Adipocyte (in vitro differentiated cells): ENCODE measurements at regions not wholly inside any gene's neighbourhood (a gene's known extent, or its start where the extent isn't known, plus 50 kb on each side); places are given as distances from the start of the nearest gene placed in this dataset.

Source experiments
- DNase-seq: peaks from one replicate; pipeline ENCODE4 v3.0.0-alpha.2; 2015; ENCODE audit warnings: low read depth
- H3K27me3 ChIP-seq: replicated peaks from 2 replicates; pipeline ENCODE4 v1.7.0; 2013; ENCODE audit warnings: mild to moderate bottlenecking, low read length, moderate library complexity; ENCODE audit not compliant: control insufficient read depth, insufficient read depth
- H3K36me3 ChIP-seq: 2 replicates; pipeline ENCODE4 v1.7.0; 2013; ENCODE audit warnings: low read length, mild to moderate bottlenecking, moderate library complexity; ENCODE audit not compliant: control insufficient read depth, insufficient read depth, severe bottlenecking
- H3K4me1 ChIP-seq: 2 replicates; pipeline ENCODE4 v1.7.0; 2013; ENCODE audit warnings: mild to moderate bottlenecking, low read length, moderate library complexity; ENCODE audit not compliant: control insufficient read depth, insufficient read depth
- H3K4me3 ChIP-seq: 2 replicates; pipeline ENCODE4 v1.7.0; 2013; ENCODE audit warnings: mild to moderate bottlenecking, low read length, moderate library complexity
- H3K9ac ChIP-seq: 2 replicates; pipeline ENCODE4 v1.7.0; 2013; ENCODE audit warnings: mild to moderate bottlenecking, low read length, moderate library complexity
- H3K9me3 ChIP-seq: 2 replicates; pipeline ENCODE4 v1.7.0; 2013; ENCODE audit warnings: mild to moderate bottlenecking, low read length, moderate library complexity; ENCODE audit not compliant: control insufficient read depth

GRCh38 chr10:118537623-118538022, 57.8 kb downstream of the PRLHR start:
- Histone ChIP-seq H3K4me1 (no peaks in the 10 kb centered on the region), H3K36me3 (no peaks in the 10 kb centered on the region), H3K9ac (no peak overlapping the region), H3K4me3 (no peak overlapping the region), H3K27me3 (peaks cover 5% of the 10 kb centered on the region), H3K9me3 (peaks cover 10% of the 10 kb centered on the region)
- no peak for DNase-seq

DNA sequence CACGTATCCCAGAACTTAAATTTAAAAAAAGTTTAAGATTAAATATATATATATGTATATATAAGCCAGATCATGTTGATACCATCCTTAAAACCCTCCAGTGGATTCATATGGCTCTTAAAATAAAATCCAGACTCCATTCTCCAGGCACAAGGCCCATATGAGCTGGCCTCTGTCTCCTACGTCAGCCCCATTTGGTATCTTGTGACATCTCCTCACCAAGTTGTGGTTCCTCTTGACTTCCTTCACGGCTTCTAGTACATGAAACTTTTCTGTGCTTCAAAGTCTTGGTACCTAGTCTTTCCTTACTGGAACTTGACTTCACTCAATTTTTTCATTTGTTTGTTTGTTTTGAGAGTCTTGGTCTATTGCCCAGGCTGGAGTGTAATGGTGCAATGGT, 61.3 kb downstream of the PRLHR start:
- Histone ChIP-seq H3K4me3 (no peak overlapping the region), H3K36me3 (no peaks in the 10 kb centered on the region), H3K4me1 (peaks cover 4% of the 10 kb centered on the region), H3K9me3 (peaks cover 10% of the 10 kb centered on the region), H3K9ac (no peak overlapping the region), H3K27me3 (no peaks in the 10 kb centered on the region)
- no peak for DNase-seq

- H3K4me1 ChIP-seq: peaks cover 4% of the 10 kb centered on the region
Observed at GRCh38 chr10:118531105-118531852, 64.2 kb downstream of the PRLHR start.

DNA sequence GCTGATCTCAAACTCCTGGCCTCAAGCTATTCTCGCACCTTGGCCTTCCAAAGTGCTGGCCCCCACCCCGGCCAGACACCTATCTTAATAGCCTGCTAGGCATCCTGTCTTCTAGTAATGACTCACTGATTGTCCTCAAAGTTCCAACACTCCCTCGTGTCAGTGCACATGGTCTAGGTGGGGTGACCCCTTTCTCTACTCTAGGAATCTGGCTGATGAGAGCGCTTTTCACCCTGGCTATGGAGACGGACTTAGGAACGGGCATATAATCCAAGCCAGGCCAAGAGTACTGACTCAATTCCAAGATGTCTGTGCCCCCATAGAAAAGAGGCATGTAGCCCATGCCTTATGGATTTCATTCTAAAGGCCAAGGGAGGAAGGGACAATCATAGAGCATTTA, 67.0 kb downstream of the PRLHR start:
- Histone ChIP-seq H3K9me3 (no peaks in the 10 kb centered on the region), H3K4me1 (peaks cover 4% of the 10 kb centered on the region), H3K36me3 (no peaks in the 10 kb centered on the region), H3K27me3 (no peaks in the 10 kb centered on the region), H3K9ac (no peak overlapping the region), H3K4me3 (no peak overlapping the region)
- DNase-seq: no peak

More at GRCh38 chr10:118531105-118531852, 64.2 kb downstream of the PRLHR start:
- no peaks in the 10 kb centered on the region for H3K9me3 ChIP-seq
- H3K9ac ChIP-seq: no peak overlapping the region
- no peak for DNase-seq
- H3K4me3 ChIP-seq: no peak overlapping the region
- H3K27me3 ChIP-seq: no peaks in the 10 kb centered on the region
- no peaks in the 10 kb centered on the region for H3K36me3 ChIP-seq

DNA sequence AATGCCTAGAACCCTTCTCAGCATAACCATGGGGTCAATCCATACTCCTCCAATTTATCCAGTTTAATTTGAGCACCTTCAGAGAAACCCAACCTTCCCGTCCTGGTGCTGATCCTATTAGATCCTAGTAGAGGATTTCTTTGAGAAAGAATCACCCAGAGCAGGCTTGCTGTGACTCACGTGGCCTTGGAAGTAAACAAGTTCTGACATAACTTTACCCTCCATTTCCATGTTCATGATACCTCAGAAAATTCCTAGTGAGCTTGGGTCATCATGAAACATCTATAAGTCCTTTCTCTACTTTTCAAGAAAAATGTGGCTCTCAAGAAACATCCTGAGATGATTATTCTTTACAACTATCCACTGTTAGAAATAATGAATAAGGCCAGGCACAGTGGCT, 71.7 kb downstream of the PRLHR start:
- H3K4me1 ChIP-seq: peaks cover 5% of the 10 kb centered on the region
- no peaks in the 10 kb centered on the region for H3K27me3 ChIP-seq

DNA sequence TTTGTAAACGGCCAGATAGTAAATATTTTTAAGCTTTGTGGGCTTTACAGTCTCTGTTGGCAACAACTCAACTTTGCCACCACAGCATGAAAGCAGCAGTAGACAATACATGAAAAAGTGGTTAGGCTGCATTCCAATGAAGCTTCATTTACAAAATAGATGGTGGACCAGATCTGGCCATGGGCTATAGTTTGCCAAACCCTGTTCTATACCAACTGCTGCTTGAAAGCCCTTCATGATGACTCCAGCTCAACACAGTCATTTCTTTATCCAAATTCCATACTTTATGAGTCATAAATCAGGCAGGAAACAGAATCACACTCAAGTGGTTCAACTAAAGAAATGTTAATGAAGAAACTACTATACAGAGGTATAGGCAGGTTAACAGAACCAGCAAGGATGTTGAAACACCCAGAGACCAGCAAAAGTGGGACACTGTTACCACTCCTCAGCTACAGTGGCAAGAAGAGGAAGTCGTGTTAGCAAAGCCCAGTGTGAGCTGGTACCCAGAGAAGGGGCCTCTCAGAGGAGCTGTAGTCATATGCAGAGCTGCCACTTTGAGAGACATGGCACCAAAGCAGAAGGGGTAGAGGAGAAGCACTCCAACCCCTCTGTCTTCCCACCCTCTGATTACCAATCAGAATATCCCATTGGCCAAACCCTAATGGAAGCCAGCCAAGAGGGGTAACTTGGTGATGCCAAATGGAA, 72.5 kb downstream of the PRLHR start:
- peaks cover 5% of the 10 kb centered on the region for H3K4me1 ChIP-seq
- no peaks in the 10 kb centered on the region for H3K27me3 ChIP-seq
- no peak for DNase-seq
- no peak overlapping the region for H3K9ac ChIP-seq
- peaks cover 7% of the 10 kb centered on the region for H3K9me3 ChIP-seq
- H3K36me3 ChIP-seq: no peaks in the 10 kb centered on the region
- H3K4me3 ChIP-seq: no peak overlapping the region

More for the DNA sequence above, 71.7 kb downstream of the PRLHR start:
- Histone ChIP-seq H3K9ac (no peak overlapping the region), H3K4me3 (no peak overlapping the region), H3K9me3 (peaks cover 3% of the 10 kb centered on the region), H3K36me3 (no peaks in the 10 kb centered on the region)
- DNase-seq: no peak

DNA sequence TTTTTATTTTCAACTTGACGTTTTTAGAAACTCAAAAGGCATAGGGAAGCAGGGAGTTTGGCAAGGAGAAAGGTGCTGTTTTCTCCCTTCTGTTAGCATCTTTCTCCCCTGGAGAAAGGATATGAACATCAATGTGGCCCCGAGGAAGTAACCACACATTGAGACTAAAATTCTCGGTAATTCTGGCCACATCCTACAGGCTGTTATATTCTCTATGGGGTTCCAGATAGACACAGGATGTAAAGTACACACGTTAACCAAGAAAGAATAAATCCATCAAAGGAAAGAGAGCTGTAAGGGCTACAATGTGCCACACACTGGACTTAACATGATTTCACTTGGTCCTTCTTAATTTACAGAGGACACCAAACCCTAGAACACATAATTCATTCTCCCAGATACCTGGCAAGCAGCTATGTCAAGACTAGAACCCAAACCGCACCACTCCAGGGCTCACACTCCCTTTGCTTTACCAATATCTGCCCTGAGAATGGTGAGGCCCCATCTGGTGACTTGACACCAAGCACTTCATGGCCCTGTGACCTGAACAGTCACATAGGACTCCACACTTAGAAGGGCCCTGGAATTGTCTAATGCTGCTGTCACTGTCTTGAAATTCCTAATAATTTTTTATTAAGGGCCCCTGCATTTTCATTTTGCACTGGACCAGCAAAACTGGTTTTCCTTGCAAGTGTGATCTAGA, 73.9 kb downstream of the PRLHR start:
- H3K27me3 ChIP-seq: no peaks in the 10 kb centered on the region
- no peaks in the 10 kb centered on the region for H3K36me3 ChIP-seq
- H3K9ac ChIP-seq: no peak overlapping the region

GRCh38 chr10:118520116-118520742, 75.2 kb downstream of the PRLHR start:
- peaks cover 19% of the 10 kb centered on the region for H3K9me3 ChIP-seq
- no peak for DNase-seq
- no peaks in the 10 kb centered on the region for H3K27me3 ChIP-seq
- H3K36me3 ChIP-seq: no peaks in the 10 kb centered on the region
- no peak overlapping the region for H3K4me3 ChIP-seq
- peaks cover 5% of the 10 kb centered on the region for H3K4me1 ChIP-seq
- no peak overlapping the region for H3K9ac ChIP-seq

More for the DNA sequence above, 73.9 kb downstream of the PRLHR start:
- Histone ChIP-seq H3K4me3 (no peak overlapping the region), H3K4me1 (peaks cover 5% of the 10 kb centered on the region), H3K9me3 (peaks cover 19% of the 10 kb centered on the region)
- DNase-seq: no peak

- peaks cover 1% of the 10 kb centered on the region for H3K4me1 ChIP-seq
- H3K9ac ChIP-seq: no peak overlapping the region
- H3K4me3 ChIP-seq: no peak overlapping the region
- H3K36me3 ChIP-seq: no peaks in the 10 kb centered on the region
- H3K9me3 ChIP-seq: peaks cover 19% of the 10 kb centered on the region
- no peak for DNase-seq
- no peaks in the 10 kb centered on the region for H3K27me3 ChIP-seq
Observed at GRCh38 chr10:118518095-118518494, 77.4 kb downstream of the PRLHR start.

GRCh38 chr10:118516716-118517115, 78.7 kb downstream of the PRLHR start:
- H3K36me3 ChIP-seq: no peaks in the 10 kb centered on the region
- no peaks in the 10 kb centered on the region for H3K27me3 ChIP-seq
- H3K4me3 ChIP-seq: no peak overlapping the region
- H3K9me3 ChIP-seq: peaks cover 19% of the 10 kb centered on the region
- no peak overlapping the region for H3K9ac ChIP-seq
- no peak for DNase-seq
- H3K4me1 ChIP-seq: peaks cover 6% of the 10 kb centered on the region

GRCh38 chr10:118513174-118513573, 82.3 kb downstream of the PRLHR start:
- no peaks in the 10 kb centered on the region for H3K36me3 ChIP-seq
- DNase-seq: no peak
- peaks cover 14% of the 10 kb centered on the region for H3K9me3 ChIP-seq
- H3K4me1 ChIP-seq: peaks cover 25% of the 10 kb centered on the region
- no peak overlapping the region for H3K4me3 ChIP-seq
- H3K27me3 ChIP-seq: no peaks in the 10 kb centered on the region
- H3K9ac ChIP-seq: no peak overlapping the region
